ENCODE measurements at regions not wholly inside any gene's neighbourhood (a gene's known extent, or its start where the extent isn't known, plus 50 kb on each side); places are given as distances from the start of the nearest gene placed in this dataset.

GRCh38 chr13:34011552-34012085 lies 193.7 kb downstream of the RFC3 start:
- H3K27me3 ChIP-seq (ENCODE audit: control insufficient read depth, insufficient read depth, low read length) = no peaks in the 10 kb centered on the region
- BruUV-seq (replicated peaks) = no TSS peak
- H3K4me1 ChIP-seq (ENCODE audit: control insufficient read depth, insufficient read depth, low read length) = no peaks in the 10 kb centered on the region
- POLR2A ChIA-PET (ENCODE audit: unreplicated experiment) = no interaction called here
- H4K8ac ChIP-seq (ENCODE audit: low read depth in 2 of 2, low read length in 2 of 2) = no peak overlapping the region
- H3K4me2 ChIP-seq (ENCODE audit: low read depth, low read length) = no peak overlapping the region
- no peak overlapping the region for H2AK5ac ChIP-seq (ENCODE audit: low read depth, low read length)
- no peak overlapping the region for H2AK9ac ChIP-seq (replicated peaks; ENCODE audit: low read depth, low read length, poor library complexity)
- in situ Hi-C loops (cut with MboI; ENCODE audit: low sequenced_read_pairs) = no loop called here
- intact Hi-C loops (cut with micrococcal nuclease) = no loop called here
- H3K9me1 ChIP-seq (ENCODE audit: insufficient read depth, low read length) = no peaks in the 10 kb centered on the region
- no CpG with 5 or more reads among the region's 11 CpGs for whole genome bisulfite sequencing, 2 experiments (ENCODE audit: extremely low coverage in 2 of 2, insufficient read length in 1 of 2)
- H4K91ac ChIP-seq (ENCODE audit: insufficient read depth, low read depth, low read length) = no peak overlapping the region
- no peak overlapping the region for H3K56ac ChIP-seq (ENCODE audit: extremely low read depth, insufficient read depth, low read length)
- no peak overlapping the region for H2AFZ ChIP-seq (replicated peaks; ENCODE audit: low read length, poor library complexity)
- no peak overlapping the region for H2BK15ac ChIP-seq (ENCODE audit: low read depth, low read length)
- H4K5ac ChIP-seq (ENCODE audit: low read depth, low read length) = no peak overlapping the region
- ATAC-seq (ENCODE audit: low read depth) = no peak
- no peak overlapping the region for H3K4ac ChIP-seq (ENCODE audit: low read depth, low read length)
- no peak overlapping the region for H3K9ac ChIP-seq (ENCODE audit: low read depth, low read length)
- H2BK5ac ChIP-seq (ENCODE audit: low read depth, low read length, poor library complexity, severe bottlenecking) = no peak overlapping the region
- CTCF ChIA-PET = no interaction called here
- dilution Hi-C loops (cut with HindIII; ENCODE audit: low sequenced_read_pairs, unreplicated experiment) = no loop called here
- no peak overlapping the region for H3K4me3 ChIP-seq (ENCODE audit: insufficient read depth, low read depth, low read length)
- H3K9me3 ChIP-seq (ENCODE audit: control insufficient read depth, insufficient read depth, low read length) = no peaks in the 10 kb centered on the region
- no peak overlapping the region for H3K23ac ChIP-seq (ENCODE audit: low read depth, low read length)
- TF ChIP-seq RFX5 (IDR thresholded peaks at IDR 0.05; ENCODE audit: low read depth, low read length) (no peak), NFE2L2 (IDR thresholded peaks at IDR 0.05; ENCODE audit: low read depth, low read length) (no peak)
- no peak for DNase-seq
- no peaks in the 10 kb centered on the region for H4K20me1 ChIP-seq (ENCODE audit: insufficient read depth, low read length)
- no peaks in the 10 kb centered on the region for H3K79me1 ChIP-seq (ENCODE audit: low read depth in 1 of 2, low read length in 2 of 2)
- no peak overlapping the region for H3K14ac ChIP-seq (replicated peaks; ENCODE audit: low read depth, low read length)
- no peaks in the 10 kb centered on the region for H3K36me3 ChIP-seq (ENCODE audit: control insufficient read depth, insufficient read depth, low read length)
- H3K18ac ChIP-seq (ENCODE audit: low read depth, low read length) = no peak overlapping the region
- H2BK20ac ChIP-seq (ENCODE audit: low read depth, low read length) = no peak overlapping the region
- no peak overlapping the region for H2BK120ac ChIP-seq (ENCODE audit: low read depth, low read length)
- H3K27ac ChIP-seq (ENCODE audit: insufficient read depth, low read length) = no peak overlapping the region

Measured in IMR-90 (cell line).